ENCODE measurements at regions not wholly inside any gene's neighbourhood (a gene's known extent, or its start where the extent isn't known, plus 50 kb on each side); places are given as distances from the start of the nearest gene placed in this dataset.

DNA sequence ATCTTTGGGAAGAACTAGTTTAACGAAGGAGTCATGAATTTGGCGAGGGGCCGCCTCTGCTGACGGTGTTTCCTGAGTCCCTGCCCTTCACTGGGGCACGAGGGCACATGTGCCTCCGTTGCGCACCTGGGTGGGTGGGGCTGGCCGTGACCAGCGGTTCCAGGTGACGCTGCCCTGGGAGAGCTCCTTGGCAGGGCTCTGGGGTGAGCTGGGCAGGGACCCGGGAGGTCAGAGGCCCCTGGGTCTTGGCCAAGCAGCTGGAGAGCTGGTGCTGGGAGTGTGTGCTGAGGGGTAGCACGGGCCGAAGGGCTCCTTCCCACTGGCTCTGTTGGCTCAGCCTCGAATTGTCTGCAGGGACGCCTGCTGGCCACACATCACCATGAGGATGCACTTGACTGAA is 104.6 kb downstream of the RTP5 start:
- H3K27me3 ChIP-seq = no peaks in the 10 kb centered on the region
- H3K36me3 ChIP-seq (replicated peaks in 1 of 2) = no peaks in the 10 kb centered on the region
- intact Hi-C loops (cut with DNase I) = no loop called here
- no peak overlapping the region for H3K27ac ChIP-seq
- 86 to 96% (median 87%) methylated on average over 6 to 15 of the region's 15 CpGs for WGBS, 4 donors
- no peaks in the 10 kb centered on the region for H3K4me1 ChIP-seq (replicated peaks in 1 of 2)
- no peak for DNase-seq
- no peak for TF ChIP-seq POLR2A (IDR thresholded peaks at IDR 0.05)
- TF ChIP-seq, protein P1, sequence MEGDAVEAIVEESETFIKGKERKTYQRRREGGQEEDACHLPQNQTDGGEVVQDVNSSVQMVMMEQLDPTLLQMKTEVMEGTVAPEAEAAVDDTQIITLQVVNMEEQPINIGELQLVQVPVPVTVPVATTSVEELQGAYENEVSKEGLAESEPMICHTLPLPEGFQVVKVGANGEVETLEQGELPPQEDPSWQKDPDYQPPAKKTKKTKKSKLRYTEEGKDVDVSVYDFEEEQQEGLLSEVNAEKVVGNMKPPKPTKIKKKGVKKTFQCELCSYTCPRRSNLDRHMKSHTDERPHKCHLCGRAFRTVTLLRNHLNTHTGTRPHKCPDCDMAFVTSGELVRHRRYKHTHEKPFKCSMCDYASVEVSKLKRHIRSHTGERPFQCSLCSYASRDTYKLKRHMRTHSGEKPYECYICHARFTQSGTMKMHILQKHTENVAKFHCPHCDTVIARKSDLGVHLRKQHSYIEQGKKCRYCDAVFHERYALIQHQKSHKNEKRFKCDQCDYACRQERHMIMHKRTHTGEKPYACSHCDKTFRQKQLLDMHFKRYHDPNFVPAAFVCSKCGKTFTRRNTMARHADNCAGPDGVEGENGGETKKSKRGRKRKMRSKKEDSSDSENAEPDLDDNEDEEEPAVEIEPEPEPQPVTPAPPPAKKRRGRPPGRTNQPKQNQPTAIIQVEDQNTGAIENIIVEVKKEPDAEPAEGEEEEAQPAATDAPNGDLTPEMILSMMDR (IDR thresholded peaks at IDR 0.05) = no peak
- H3K4me3 ChIP-seq = no peak overlapping the region
- no peaks in the 10 kb centered on the region for H3K9me3 ChIP-seq (replicated peaks in 1 of 3)

DNA sequence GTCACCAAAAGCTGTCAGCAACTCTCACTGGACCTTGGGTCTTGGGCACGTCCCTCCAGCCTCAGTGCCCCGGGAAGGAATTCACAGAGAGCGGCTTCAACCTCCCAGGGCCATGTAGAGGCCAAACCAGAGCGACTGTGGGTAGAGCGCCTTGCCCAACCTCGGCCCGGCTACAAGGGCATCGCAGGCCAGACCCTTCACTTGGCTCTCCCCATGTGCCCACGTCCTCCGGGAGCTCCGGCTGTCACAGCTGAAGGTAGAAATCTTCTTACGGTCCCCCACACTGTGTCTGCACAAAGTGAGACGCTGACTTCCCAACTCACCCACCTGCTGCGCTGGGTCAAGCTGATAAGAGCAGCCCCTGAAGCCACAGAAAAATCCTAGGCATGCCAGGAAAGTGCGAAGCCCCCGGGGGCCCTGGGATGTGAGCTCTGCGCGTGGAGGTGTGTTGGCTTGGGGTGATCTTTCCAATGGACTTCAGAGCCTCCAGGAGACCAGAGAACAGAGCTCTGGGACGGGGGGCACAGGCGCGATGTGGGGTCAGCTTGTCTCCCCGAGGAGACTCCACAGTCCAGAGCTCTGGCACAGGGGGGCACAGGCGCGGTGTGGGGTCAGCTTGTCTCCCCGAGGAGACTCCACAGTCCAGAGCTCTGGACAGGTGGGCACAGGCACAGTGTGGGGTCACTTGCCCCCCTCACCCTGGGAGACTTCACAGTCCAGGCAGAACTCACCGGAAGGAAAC is 105.5 kb downstream of the RTP5 start:
- 86 to 95% (median 92%) methylated on average over 8 to 26 of the region's 26 CpGs for WGBS, 4 donors
- Histone ChIP-seq H3K4me3 (no peak overlapping the region), H3K9me3 (replicated peaks in 1 of 3) (no peaks in the 10 kb centered on the region), H3K36me3 (replicated peaks in 1 of 2) (no peaks in the 10 kb centered on the region), H3K27me3 (no peaks in the 10 kb centered on the region), H3K27ac (no peak overlapping the region), H3K4me1 (replicated peaks in 1 of 2) (no peaks in the 10 kb centered on the region)
- no peak for TF ChIP-seq POLR2A (IDR thresholded peaks at IDR 0.05)
- TF ChIP-seq, protein P1 (IDR thresholded peaks at IDR 0.05) = no peak
- intact Hi-C loops (cut with DNase I) = no loop called here
- no peak for DNase-seq

DNA sequence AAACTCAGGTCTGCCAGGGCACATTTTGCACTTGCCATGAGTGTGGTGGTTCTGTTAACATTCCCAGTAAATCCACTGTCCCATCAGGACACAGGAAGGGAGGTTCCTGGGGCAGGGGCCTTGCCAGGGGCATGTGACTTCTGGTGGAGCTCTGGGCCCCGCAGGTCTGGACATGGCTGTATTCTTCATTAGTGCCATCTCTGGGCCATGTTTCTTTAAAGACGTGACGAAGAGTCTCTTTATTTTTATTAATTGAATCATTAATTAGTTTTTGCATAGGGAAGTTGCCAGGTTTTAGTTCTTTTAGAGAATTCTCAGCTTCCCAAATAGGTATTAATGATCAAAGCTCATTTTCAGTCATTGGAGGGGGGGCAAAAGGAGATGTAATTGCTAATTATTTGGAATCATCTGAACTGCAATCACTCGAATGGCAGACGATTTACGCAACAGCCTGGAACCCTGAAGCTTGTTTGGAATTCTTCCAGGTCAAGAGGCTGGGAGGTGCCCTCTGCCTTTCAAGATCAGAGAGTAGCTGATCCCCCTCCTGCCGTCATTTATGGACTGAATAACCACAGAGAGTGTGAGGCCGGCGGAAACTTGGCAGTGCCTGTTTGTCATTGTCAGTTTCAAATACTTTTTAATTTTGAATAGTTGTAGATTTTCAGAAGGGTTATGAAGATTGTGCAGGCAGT is 106.2 kb downstream of the RTP5 start:
- 61 to 79% (median 77%) methylated on average over 9 of the region's 9 CpGs for WGBS, 4 donors
- no peak overlapping the region for H3K27ac ChIP-seq
- peak in 4 of 7 donors; percentile 34 to 62 (median 44) for DNase-seq
- H3K9me3 ChIP-seq (replicated peaks in 1 of 3) = no peaks in the 10 kb centered on the region
- intact Hi-C loops (cut with DNase I) = no loop called here
- TF ChIP-seq, protein P1 (IDR thresholded peaks at IDR 0.05) = no peak
- no peak for TF ChIP-seq POLR2A (IDR thresholded peaks at IDR 0.05)
- H3K36me3 ChIP-seq (replicated peaks in 1 of 2) = no peaks in the 10 kb centered on the region
- H3K27me3 ChIP-seq = no peaks in the 10 kb centered on the region
- H3K4me1 ChIP-seq (replicated peaks in 1 of 2) = no peaks in the 10 kb centered on the region
- no peak overlapping the region for H3K4me3 ChIP-seq

DNA sequence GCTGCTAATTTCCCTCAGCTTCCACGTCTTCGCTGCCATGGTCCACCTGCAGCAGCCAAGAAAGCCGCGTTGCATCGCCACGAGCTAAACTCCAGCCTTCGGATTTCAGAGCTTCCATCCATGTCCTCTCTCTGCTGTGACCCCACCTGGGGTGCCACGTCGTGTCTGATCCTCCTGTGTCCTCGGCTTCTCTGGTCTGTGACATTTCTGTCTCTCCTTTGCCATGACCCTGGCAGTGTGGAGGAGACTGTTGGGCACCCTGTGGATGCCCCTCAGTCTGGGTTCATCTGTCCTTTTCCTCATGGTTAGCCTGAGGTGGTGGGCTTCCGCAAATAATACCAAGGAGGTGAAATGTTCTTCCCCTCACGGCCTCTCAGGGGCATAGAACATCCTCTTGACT is 106.8 kb downstream of the RTP5 start:
- no peak for TF ChIP-seq POLR2A (IDR thresholded peaks at IDR 0.05)
- TF ChIP-seq, protein P1 (IDR thresholded peaks at IDR 0.05) = no peak
- H3K36me3 ChIP-seq (replicated peaks in 1 of 2) = no peaks in the 10 kb centered on the region
- WGBS, 4 donors = 76 to 96% (median 90%) methylated on average over 12 of the region's 12 CpGs
- H3K27me3 ChIP-seq = no peaks in the 10 kb centered on the region
- no peaks in the 10 kb centered on the region for H3K9me3 ChIP-seq (replicated peaks in 1 of 3)
- H3K4me3 ChIP-seq = no peak overlapping the region
- no peaks in the 10 kb centered on the region for H3K4me1 ChIP-seq (replicated peaks in 1 of 2)
- H3K27ac ChIP-seq = no peak overlapping the region
- no peak for DNase-seq
- intact Hi-C loops (cut with DNase I) = no loop called here

Data from adrenal gland (tissue), 9 donors.